ENCODE measurements at regions not wholly inside any gene's neighbourhood (a gene's known extent, or its start where the extent isn't known, plus 50 kb on each side); places are given as distances from the start of the nearest gene placed in this dataset.

GRCh38 chr1:201662646-201663045, 123.7 kb downstream of the NAV1 start:
- TF ChIP-seq POLR2AphosphoS5 (IDR thresholded peaks at IDR 0.05) (no peak), CTCF (IDR thresholded peaks at IDR 0.05) (no peak)
